ENCODE measurements at regions not wholly inside any gene's neighbourhood (a gene's known extent, or its start where the extent isn't known, plus 50 kb on each side); places are given as distances from the start of the nearest gene placed in this dataset.

- H3K27me3 ChIP-seq (ENCODE audit: control insufficient read depth in 2 of 2, insufficient read depth in 2 of 2, low read length in 2 of 2): peaks cover 0 to 2% of the 10 kb centered on the region in 2 experiments
- dilution Hi-C loops (cut with MboI; ENCODE audit: extremely low pct_ligation_motif_present, low sequenced_read_pairs) (no loop called here), intact Hi-C loops (cut with micrococcal nuclease) (no loop called here)
- no peaks in the 10 kb centered on the region for H3K9me3 ChIP-seq (replicated peaks; ENCODE audit: control insufficient read depth, insufficient read depth, low read length)
- no peak overlapping the region for H2AFZ ChIP-seq (ENCODE audit: low read depth, low read length)
- no peak for FAIRE-seq
- no peaks in the 10 kb centered on the region for H3K36me3 ChIP-seq (ENCODE audit: control insufficient read depth in 2 of 2, extremely low read depth in 1 of 2, insufficient read depth in 2 of 2, low read length in 2 of 2)
- no peak overlapping the region for H3K27ac ChIP-seq (ENCODE audit: insufficient read depth, low read depth, low read length)
- H3K4me1 ChIP-seq (ENCODE audit: control insufficient read depth, extremely low read depth, insufficient read depth, low read length): no peaks in the 10 kb centered on the region
- no peak overlapping the region for H3K4me2 ChIP-seq (ENCODE audit: insufficient read depth, low read length)
- H3K9me1 ChIP-seq (replicated peaks; ENCODE audit: control insufficient read depth, extremely low read depth, insufficient read depth, low read length): no peaks in the 10 kb centered on the region
- no peaks in the 10 kb centered on the region for H3K79me2 ChIP-seq (ENCODE audit: control insufficient read depth, insufficient read depth, low read length)
- no peak overlapping the region for H3K9ac ChIP-seq (replicated peaks; ENCODE audit: extremely low read depth, insufficient read depth, low read length)
- POLR2A ChIA-PET: no interaction called here
- CTCF ChIA-PET: no interaction called here
- no peak overlapping the region for H3K4me3 ChIP-seq (replicated peaks in 1 of 3; ENCODE audit: insufficient read depth in 1 of 3, low read depth in 1 of 3, low read length in 3 of 3)
- no peak for DNase-seq (ENCODE audit: low read depth, low spot score)
- no peak for TF ChIP-seq POLR2AphosphoS5 (IDR thresholded peaks at IDR 0.05; ENCODE audit: insufficient read depth, low read depth, low read length)
- TF ChIP-seq EZH2 (IDR thresholded peaks at IDR 0.05; ENCODE audit: borderline replicate concordance, low read depth, low read length, severe bottlenecking): no peak
- TF ChIP-seq POLR2A (IDR thresholded peaks at IDR 0.05; ENCODE audit: low read depth, low read length): no peak
- no peak for TF ChIP-seq FOS (IDR thresholded peaks at IDR 0.05; ENCODE audit: borderline replicate concordance, insufficient read depth, low read length)
- BruUV-seq (replicated peaks): no TSS peak
- H4K20me1 ChIP-seq (replicated peaks; ENCODE audit: control insufficient read depth, extremely low read depth, insufficient read depth, low read length): no peaks in the 10 kb centered on the region
Observed at GRCh38 chr9:78397454-78397853, 100.5 kb downstream of the PSAT1 start.

GRCh38 chr9:78399153-78399552 lies 102.2 kb downstream of the PSAT1 start:
- intact Hi-C loops (cut with micrococcal nuclease): no loop called here
- CTCF ChIA-PET: no interaction called here
- no peaks in the 10 kb centered on the region for H3K36me3 ChIP-seq (ENCODE audit: control insufficient read depth in 2 of 2, extremely low read depth in 1 of 2, insufficient read depth in 2 of 2, low read length in 2 of 2)
- H3K27me3 ChIP-seq (ENCODE audit: control insufficient read depth in 2 of 2, insufficient read depth in 2 of 2, low read length in 2 of 2): peaks cover 0 to 3% of the 10 kb centered on the region in 2 experiments
- no peaks in the 10 kb centered on the region for H4K20me1 ChIP-seq (replicated peaks; ENCODE audit: control insufficient read depth, extremely low read depth, insufficient read depth, low read length)
- no peak overlapping the region for H3K4me2 ChIP-seq (ENCODE audit: insufficient read depth, low read length)
- no peak overlapping the region for H2AFZ ChIP-seq (ENCODE audit: low read depth, low read length)
- no peak overlapping the region for H3K9ac ChIP-seq (replicated peaks; ENCODE audit: extremely low read depth, insufficient read depth, low read length)
- H3K79me2 ChIP-seq (ENCODE audit: control insufficient read depth, insufficient read depth, low read length): no peaks in the 10 kb centered on the region
- BruUV-seq (replicated peaks): no TSS peak
- no peak for DNase-seq (ENCODE audit: low read depth, low spot score)
- dilution Hi-C loops (cut with MboI; ENCODE audit: extremely low pct_ligation_motif_present, low sequenced_read_pairs): no loop called here
- H3K27ac ChIP-seq (ENCODE audit: insufficient read depth, low read depth, low read length): no peak overlapping the region
- no peak for FAIRE-seq
- no peaks in the 10 kb centered on the region for H3K4me1 ChIP-seq (ENCODE audit: control insufficient read depth, extremely low read depth, insufficient read depth, low read length)
- H3K4me3 ChIP-seq (replicated peaks in 1 of 3; ENCODE audit: insufficient read depth in 1 of 3, low read depth in 1 of 3, low read length in 3 of 3): no peak overlapping the region
- no peaks in the 10 kb centered on the region for H3K9me3 ChIP-seq (replicated peaks; ENCODE audit: control insufficient read depth, insufficient read depth, low read length)
- no peaks in the 10 kb centered on the region for H3K9me1 ChIP-seq (replicated peaks; ENCODE audit: control insufficient read depth, extremely low read depth, insufficient read depth, low read length)
- POLR2A ChIA-PET: no interaction called here
- TF ChIP-seq EZH2 (IDR thresholded peaks at IDR 0.05; ENCODE audit: borderline replicate concordance, low read depth, low read length, severe bottlenecking) (no peak), POLR2AphosphoS5 (IDR thresholded peaks at IDR 0.05; ENCODE audit: insufficient read depth, low read depth, low read length) (no peak), MYC (IDR thresholded peaks at IDR 0.05; ENCODE audit: low read depth, low read length) (no peak), FOS (IDR thresholded peaks at IDR 0.05; ENCODE audit: borderline replicate concordance, insufficient read depth, low read length) (no peak), GATA2 (IDR thresholded peaks at IDR 0.05; ENCODE audit: insufficient read depth, insufficient read length, low read depth, low read length) (no peak), POLR2A (IDR thresholded peaks at IDR 0.05; ENCODE audit: low read depth, low read length) (no peak), MAX (IDR thresholded peaks at IDR 0.05; ENCODE audit: insufficient read depth, insufficient read length) (no peak), JUN (IDR thresholded peaks at IDR 0.05; ENCODE audit: borderline replicate concordance, insufficient read depth, insufficient read length, low read depth) (no peak), CTCF (IDR thresholded peaks at IDR 0.05; ENCODE audit: extremely low read depth in 1 of 2, insufficient read depth in 1 of 2, low read depth in 1 of 2, low read length in 2 of 2) (no peak)
